SHP77 (cell line): ENCODE measurements at regions not wholly inside any gene's neighbourhood (a gene's known extent, or its start where the extent isn't known, plus 50 kb on each side); places are given as distances from the start of the nearest gene placed in this dataset.
"Not testable (repeated sequence)": the region's sequence is repeated elsewhere in the genome, so short reads cannot be mapped to it uniquely, and the experiment has no call there.

Source experiments
- DNase-seq, 2 experiments: peaks; one replicate each; lab custom pipeline; 2025; lab: John Stamatoyannopoulos, UW

DNA sequence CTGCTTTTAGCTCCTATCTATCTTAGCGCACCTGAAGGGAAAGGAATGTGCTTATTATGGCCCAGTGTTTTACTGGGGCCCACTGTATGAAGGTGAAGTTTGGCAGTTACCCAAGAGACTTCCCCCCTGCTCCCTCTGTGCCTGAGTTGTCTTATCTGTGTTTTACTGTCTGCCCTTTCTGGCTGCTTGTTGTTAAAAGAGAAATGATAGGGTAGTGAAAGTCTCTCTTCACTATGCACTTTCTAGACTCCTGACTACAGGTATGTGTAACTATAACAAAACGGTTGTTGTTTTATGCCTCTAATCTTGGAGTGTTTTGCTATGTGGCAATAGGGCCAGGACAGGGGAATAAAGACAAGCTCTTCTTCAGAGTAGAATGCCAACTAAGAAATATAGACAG lies 326.9 kb downstream of the KIF20B start:
- DNase-seq: no peak

DNA sequence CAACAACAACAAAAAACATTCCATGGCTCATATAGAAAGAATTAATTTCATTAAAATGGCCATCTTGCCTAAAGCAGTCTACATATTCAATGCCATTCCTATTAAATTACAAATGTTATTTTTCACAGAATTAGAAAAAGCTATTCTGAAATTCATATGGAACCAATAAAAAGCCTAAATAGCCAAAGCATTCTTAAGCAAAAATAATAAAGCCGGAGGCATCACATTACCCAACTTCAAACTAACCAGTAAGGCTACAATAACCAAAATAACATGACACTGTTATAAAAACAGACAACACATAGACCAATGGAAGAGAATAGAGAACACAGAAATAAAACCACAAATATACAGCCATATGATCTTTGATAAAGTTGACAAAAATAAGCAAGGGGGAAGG lies 330.4 kb downstream of the KIF20B start:
- DNase-seq: no peak

DNA sequence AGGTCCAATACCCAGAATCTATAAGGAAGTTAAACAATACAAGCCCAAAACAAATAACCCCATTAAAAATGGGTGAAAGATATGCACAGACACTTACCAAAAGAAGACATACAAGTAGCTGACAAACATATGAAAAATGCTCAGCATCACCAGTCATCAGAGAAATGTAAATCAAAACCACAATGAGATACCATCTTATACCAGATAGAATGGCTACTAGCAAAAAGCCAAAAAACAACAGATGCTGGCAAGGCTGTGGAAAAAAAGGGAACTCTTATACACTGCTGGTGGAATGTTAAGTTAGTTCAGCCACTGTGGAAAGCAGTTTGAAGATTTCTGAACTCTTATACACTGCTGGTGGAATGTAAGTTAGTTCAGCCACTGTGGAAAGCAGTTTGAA lies 331.1 kb downstream of the KIF20B start:
- no peak for DNase-seq

DNA sequence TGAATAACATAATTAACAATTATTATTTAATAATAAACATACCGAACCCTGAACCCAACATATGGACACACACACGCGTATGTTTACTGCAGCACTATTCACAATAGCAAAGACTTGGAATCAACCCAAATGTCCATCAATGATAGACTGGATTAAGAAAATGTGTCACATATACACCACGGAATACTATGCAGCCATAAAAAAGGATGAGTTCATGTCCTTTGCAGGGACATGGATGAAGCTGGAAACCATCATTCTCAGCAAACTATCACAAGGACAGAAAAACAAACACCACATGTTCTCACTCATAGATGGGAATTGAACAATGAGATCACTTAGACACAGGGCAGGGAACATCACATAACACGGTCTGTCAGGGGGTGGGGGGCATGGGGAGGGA lies 333.5 kb downstream of the KIF20B start:
- not testable (repeated sequence) for DNase-seq

DNA sequence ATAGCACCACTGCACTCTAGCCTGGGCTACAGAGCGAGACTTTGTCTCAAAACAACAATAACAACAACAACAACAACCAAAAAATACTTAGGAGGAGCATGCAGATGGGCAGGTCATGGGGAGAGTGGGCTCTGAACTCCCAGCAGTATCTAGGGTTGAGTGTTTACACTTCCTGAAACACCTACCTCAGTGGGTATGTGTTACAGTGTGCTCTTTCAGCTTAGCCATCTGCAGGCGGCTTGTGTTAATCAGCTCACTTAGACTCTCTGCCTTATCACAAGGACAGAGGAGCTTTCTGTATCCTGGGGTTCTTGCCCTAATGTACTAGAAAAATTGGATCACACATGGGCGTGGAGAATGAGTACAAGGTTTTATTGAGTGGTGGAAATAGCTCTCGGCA lies 340.2 kb downstream of the KIF20B start:
- DNase-seq: no peak

DNA sequence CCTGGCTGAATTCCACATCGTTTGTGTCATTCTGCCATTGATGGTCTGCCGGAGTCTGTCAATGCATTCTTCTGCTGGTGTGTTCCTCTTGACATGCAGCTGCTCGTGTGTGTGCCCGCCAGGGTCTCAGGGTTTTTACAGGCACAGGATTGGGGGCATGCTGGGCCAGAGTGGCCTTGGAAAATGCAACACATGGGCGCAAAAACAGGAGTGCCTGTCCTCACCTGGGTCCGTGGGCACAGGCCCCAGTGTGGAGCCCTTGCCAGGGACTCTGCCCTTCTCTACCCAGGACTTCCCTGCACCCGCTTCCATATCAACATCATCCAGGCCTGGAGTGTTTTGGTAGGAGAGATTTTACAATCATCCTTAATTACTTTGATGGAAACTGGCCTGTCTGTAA lies 340.7 kb downstream of the KIF20B start:
- DNase-seq: no peak

DNA sequence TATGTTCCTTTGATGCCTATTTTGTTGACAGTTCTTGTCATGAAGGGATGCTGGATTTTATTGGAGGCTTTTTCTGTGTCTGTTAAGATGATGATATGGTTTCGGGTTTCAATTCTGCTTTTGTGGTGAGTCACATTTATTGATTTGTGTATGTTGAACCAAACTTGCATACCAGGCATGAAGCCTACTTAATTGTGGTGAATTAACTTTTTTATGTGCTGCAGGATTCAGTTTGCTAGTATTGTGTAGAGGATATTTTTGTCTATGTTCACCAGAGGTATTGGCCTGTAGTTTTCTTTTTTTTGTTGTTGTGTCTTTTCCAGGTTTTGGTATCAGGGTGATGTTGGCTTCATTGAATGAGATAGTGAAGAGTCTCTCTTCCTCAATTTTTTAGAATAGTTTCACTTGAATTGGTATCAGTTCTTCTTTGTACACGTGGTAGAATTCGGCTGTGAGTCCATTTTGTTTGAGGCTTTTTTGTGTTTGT lies 345.9 kb downstream of the KIF20B start:
- no peak for DNase-seq

DNA sequence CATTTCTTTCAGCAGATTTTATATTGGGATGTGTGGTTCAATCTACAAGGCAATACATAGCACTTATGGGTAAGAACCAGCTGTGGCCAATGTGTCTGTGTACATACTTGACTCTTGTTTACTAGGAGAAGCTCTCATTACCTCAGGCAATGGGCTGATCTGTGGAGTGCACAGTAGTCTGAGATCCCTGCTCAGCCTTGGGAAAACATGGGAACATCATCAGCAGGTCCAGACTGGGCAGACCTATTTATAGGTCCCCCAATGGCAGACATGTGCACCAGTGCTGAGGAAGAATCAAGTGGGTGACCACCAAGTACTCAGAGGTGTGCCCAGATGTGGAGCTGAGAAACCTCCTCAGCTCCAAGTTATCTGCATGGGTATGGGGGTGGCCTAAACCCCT lies 349.7 kb downstream of the KIF20B start:
- DNase-seq: peak in 1 of 2 experiments; percentile 2

DNA sequence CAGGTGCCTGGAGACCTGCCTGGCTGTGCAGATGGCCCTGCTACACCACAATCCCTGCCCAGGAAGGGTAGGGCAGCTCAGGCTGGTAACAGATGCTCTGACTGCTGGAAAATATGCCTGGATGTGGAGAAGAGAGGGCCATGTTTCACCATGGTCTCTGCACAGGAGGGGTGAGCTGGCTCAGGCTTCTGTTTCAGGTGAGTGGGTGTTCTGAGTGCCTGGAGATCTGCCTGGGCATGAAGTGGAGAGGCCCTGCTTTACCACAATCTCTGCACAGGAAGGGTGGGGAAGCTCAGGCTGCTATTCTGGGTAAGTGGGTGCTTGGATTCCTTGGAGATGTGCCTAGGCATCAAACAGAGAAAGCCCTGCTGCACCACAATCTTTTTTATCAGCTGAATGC lies 350.1 kb downstream of the KIF20B start:
- no peak for DNase-seq

DNA sequence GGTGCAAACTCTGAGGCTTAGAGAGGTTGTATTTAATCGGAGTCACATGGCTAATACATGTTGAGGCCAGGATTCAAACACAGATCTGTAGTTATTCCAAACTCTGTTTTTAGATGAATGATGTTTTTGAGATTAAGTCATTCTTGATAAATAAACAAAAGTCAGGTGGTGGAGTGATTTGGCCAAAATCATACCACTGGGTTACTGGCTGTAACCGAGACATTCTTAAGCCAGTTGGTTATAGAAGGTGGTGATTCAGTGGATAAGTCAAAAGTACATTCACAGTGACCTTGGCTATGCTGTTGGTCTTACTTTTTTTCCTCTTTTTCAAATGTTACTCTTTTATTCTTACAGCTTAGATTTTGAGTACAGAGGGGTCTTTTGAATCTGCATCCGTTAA lies 361.4 kb downstream of the KIF20B start:
- no peak for DNase-seq

DNA sequence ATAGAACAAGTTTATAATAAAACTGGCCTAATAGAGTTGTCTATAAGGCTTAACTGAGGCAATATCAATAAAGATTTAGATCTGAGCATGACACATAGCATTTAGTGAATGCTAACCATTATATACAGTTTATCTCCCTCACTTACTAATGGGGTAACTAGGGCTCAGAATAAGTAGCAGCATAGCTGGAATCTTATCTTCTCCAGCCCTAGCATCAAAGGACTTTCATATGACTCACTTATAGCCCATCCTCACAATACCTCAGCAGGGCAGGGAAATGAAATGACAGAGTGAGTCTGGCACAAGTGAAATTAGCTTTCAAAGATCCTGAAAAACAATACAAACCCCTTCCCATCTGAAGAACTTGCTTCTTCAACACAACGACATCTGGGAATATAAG lies 362.9 kb downstream of the KIF20B start:
- DNase-seq: no peak

DNA sequence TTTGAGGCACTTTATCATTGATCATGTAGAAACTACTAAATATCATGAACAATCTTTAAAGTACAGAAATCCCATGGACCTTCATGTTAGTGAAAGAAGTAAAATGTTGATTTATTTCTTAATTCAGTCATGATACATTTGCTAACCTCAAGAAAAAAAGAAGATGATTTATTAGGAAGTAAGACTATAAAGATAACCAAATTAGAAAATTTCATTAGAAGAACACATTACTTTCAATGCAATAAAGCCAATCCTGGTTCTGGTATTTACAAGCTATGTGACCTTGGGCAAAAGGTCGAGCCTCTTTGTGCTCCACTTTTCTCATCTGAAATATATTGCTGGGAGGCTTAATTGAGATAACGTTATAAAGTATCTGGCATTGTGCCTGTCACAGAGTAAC lies 365.0 kb downstream of the KIF20B start:
- DNase-seq: no peak

DNA sequence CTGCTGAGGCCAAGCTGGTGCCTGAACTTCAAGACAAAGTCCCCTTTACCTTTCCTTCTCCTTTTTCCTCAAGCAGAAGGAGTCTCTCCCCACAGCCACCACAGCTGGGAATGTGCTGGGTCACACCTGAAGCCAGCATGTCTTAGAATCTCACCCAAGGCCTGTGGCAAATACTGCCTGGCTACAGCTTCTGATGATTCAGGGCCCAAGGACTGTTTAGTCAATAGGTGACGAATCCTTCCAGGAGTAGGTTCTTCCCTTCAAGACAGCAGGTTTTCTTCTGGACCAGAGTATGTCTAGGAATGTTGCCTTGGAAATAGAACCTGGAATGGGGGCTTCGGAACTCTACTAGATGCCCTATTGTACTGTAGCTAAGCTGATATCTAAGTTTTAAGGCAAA lies 374.6 kb downstream of the KIF20B start:
- no peak for DNase-seq

DNA sequence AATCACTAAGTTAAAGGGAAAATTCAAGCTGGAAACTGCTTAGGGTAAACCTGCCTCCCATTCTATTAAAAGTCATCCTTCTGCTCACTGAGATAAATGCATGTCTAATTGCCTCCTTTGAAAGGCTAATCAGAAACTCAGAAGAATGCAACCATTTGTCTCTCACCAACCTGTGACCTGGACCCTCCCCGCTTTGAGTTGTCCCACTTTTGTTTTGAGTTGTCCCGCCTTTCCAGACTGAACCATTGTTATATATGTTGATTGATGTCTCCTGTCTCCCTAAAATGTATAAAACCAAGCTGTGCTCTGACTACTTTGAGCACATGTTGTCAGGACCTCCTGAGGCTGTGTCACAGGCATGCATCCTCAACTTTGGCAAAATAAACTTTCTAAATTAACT lies 378.4 kb downstream of the KIF20B start:
- no peak for DNase-seq

DNA sequence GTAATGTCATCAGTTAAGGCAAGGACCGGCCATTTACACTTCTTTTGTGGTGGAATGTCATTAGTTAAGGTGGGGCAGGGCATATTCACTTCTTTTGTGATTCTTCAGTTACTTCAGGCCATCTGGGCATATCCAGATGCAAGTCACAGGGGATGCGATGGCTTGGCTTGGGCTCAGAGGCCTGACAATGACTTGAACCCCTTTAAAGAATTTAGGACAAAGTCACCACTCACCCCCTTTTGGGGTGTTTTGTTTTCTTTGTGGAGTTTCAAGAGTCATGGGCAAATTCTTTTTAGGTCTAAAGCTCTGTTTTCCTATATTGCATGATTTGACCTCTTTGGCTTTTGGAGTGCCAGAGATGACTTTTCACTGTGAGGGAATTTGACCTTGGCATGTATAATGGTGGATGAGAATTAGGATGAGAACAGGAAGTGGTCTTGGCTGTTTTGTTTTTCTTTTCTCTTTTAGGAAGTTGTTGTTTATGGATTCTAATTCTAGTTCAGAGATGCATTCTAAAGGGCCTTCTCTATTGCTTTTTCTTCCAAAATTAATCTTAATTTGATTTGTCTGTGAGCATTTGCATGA lies 385.3 kb downstream of the KIF20B start:
- DNase-seq: not testable (repeated sequence)

DNA sequence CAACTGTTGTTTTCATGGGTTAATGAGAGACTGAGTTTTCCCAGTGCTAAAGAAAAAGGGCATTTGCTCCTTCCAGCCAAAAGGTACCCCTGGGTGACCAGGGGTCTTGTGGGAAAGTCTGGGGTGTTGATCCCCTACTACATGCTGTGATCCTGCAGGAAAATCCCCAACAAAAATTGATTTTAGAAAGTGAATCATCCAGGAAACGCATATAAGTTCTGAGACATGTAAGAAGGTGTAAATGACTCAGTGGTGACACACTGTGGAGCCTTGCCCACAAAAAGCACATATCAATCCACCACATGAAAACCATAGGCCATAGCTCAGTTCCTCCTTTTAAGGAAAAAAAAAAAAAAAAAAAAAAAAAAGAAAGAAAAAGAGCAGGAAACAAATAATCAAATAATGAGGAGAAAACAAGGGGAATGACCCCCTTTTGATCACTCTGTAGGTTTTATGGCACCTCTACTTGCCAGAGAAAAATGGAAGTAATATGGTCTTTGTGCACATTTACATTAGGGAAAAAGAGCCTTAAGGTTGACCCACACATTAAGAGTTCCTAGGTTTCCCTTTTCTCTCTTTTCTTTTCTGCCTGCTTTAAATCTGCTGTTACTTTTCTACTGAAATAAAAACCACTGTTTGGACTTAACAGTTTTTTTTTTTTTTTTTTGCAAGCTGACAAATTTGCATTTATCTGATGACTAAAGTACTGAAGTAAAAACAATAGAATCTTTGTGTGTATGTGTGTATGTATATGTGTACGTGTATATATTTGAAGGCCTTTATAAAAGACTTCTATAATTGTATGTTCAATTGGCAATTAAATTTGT lies 386.0 kb downstream of the KIF20B start:
- no peak for DNase-seq

DNA sequence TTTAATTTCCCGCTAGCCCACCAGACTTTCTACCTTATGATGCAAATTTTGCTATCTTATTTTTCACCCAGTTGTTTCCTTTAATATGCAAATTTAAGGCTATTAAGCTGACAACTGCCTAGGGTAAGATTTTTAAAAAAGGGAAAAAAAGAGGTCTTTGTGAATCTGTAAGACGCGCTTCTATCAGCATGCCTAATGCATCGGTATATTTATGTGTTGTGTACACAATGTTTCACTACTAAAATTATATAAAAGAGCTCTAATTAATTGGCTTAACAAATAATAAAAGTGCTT lies 386.6 kb downstream of the KIF20B start:
- DNase-seq: no peak

DNA sequence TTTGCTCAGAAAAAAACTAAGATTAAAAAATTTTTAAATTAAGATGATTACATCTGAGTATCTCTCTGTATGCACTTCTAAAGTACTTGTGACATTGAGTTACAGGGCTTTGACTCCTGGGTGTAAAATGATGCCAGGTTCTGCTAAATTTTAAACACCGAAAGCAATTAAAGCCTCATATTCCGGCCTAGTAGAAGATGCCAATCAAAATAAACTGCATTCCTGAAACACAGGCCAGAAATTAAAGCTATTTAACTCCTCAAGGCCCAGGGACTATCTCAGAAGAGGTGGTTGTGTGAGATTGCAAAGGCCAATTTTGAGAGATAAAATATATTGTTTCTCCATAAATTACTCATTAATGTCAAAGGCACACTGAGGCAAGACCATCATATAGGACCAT lies 388.3 kb downstream of the KIF20B start:
- DNase-seq: no peak

DNA sequence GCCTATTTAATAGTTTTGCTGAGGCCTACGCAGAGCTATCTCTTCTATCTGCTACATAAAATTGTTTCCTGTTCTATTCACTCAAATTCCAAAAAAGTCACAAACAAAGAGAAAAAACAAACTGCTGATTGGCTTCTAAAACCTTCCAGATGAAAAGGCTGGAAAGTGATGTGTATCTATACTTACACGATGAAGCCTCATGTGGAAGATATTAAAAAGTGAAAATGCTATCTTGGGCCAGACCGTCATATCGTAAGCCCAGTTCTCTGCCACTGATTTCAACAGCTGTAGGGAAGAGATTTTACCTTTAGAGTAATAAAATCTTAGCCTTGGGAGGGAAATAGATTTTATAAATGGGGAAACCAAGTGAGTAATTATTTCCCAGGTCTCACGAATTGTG lies 394.8 kb downstream of the KIF20B start:
- no peak for DNase-seq

DNA sequence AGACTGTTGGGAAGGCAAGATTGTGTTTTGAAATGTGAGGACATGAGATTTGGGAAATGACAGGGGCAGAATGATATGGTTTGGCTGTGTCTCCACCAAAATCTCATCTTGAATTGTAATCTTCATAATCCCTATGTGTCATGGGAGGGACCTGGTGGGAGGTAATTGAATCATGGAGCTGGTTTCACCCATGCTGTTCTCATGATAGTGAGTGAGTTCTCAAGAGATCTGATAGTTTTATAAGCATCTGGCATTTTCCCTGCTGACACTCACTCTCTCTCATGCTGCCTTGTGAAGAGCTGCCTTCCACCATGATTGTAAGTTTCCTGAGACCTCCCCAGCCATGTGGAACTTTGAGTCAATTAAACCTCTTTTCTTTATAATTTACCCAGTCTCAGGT lies 406.2 kb downstream of the KIF20B start:
- not testable (repeated sequence) for DNase-seq

DNA sequence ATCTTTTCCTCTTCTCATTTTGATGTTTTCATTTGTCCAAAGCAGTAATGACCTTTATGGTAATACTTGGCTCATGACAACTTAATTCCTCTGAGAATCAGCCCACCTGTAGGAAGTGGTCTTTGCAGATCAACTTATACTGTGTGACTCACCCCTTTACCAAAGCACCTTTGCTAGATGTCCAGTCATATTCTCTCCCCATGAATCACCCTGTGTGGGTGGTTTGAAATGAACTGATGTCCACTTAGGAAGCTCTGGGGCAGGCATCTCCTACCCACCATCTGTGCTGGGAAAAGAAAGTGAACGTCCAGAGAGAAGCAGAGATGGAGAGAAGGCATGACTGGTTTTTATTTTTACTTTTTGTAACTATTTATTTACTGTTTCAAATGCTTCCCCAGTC lies 410.3 kb downstream of the KIF20B start:
- no peak for DNase-seq

DNA sequence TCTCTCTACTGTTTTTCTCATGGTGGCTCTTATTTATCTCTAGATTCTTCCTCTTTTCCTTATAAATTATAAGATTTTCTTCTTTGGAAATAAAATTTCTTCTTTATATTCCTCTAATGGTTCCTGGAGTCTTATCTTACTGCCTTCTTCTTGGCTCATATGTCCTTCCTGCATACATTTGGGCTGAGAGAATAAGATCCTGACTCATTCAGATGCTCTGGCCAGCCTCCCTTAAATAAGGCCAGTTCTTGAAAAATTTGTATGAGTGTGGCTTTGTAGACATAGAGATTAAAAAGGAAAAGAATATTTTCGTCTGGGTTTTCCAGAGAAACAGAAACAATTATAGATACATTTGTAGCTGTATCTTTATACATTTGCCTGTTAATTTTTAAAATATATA lies 411.3 kb downstream of the KIF20B start:
- no peak for DNase-seq

DNA sequence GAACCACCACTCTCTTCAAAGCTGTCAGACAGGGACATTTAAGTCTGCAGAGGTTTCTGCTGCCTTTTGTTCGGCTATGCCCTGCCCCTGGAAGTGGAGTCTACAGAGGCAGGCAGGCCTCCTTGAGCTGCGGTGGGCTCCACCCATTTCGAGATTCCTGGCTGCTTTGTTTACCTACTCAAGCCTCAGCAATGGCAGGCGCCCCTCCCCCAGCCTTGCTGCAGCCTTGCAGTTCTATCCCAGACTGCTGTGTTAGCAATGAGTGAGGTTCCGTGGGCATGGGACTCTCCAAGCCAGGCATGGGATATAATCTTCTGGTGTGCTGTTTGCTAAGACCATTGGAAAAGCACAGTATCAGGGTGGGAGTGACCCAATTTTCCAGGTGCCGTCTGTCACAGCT lies 417.2 kb downstream of the KIF20B start:
- not testable (repeated sequence) for DNase-seq
